Heart left ventricle (tissue), 16 donors: ENCODE measurements at regions not wholly inside any gene's neighbourhood (a gene's known extent, or its start where the extent isn't known, plus 50 kb on each side); places are given as distances from the start of the nearest gene placed in this dataset.

ENCODE experiments used
- ATAC-seq, 4 donors: fragments of 200-7000 bp; cut with Tn5 transposase; one replicate each; pipeline ENCODE4 v1.9.1; 2020 to 2022; ENCODE audit warnings: moderate library complexity in 4 of 4, mild to moderate bottlenecking in 3 of 4, moderate number of reproducible peaks in 1 of 4
- DNase-seq, 5 donors: peaks; one replicate each; pipeline ENCODE4 v3.0.0-alpha.2; 2020
- H3K27ac ChIP-seq, 12 donors: fragments of 200-600 bp; sonication (generic) in 4 of 12; one replicate each; pipeline versions ENCODE4 v1.5.0 to v1.8.0; 2016 to 2022; ENCODE audit warnings: mild to moderate bottlenecking in 2 of 12
- H3K27me3 ChIP-seq, 9 donors: fragments of 200-600 bp; sonication (generic) in 2 of 9; one replicate each; pipeline versions ENCODE4 v1.5.1 to v1.8.0; 2016 to 2022; ENCODE audit warnings: mild to moderate bottlenecking in 3 of 9
- H3K36me3 ChIP-seq, 9 donors: fragments of 200-600 bp; sonication (generic) in 2 of 9; one replicate each; pipeline versions ENCODE4 v1.5.0 to v1.8.0; 2018 to 2022; ENCODE audit warnings: mild to moderate bottlenecking in 2 of 9
- H3K4me1 ChIP-seq, 12 donors: fragments of 200-600 bp; sonication (generic) in 4 of 12; one replicate each; pipeline versions ENCODE4 v1.5.0 to v1.8.0; 2016 to 2022; ENCODE audit warnings: mild to moderate bottlenecking in 3 of 12
- H3K4me3 ChIP-seq, 12 donors: fragments of 200-600 bp; sonication (generic) in 4 of 12; one replicate each; pipeline versions ENCODE4 v1.5.0 to v1.8.0; 2017 to 2022; ENCODE audit warnings: mild to moderate bottlenecking in 9 of 12, moderate library complexity in 4 of 12
- H3K9me3 ChIP-seq, 12 donors: fragments of 200-600 bp; sonication (generic) in 4 of 12; one replicate each; pipeline versions ENCODE4 v1.5.0 to v1.8.0; 2016 to 2022; ENCODE audit warnings: mild to moderate bottlenecking in 1 of 12
- CTCF ChIP-seq, 12 donors: fragments of 200-600 bp; sonication (generic) in 4 of 12; IDR thresholded peaks; one replicate each; pipeline versions ENCODE4 v1.5.0 to v1.8.0; 2018 to 2022; ENCODE audit warnings: antibody characterized with exemption in 12 of 12, mild to moderate bottlenecking in 5 of 12
- POLR2A ChIP-seq, 2 donors: fragments of 450-650 bp; IDR thresholded peaks; one replicate each; pipeline ENCODE4 v1.6.1; 2017; ENCODE audit warnings: antibody characterized with exemption in 2 of 2, mild to moderate bottlenecking in 2 of 2, moderate library complexity in 2 of 2
- WGBS, 4 donors: extraction: QIAGEN DNeasy Blood & Tissue Kit in 2 of 4; methylation state at CpG; one replicate each; pipeline versions ENCODE4 v1.1.5 to v1.1.7; 2013 to 2018; 5-methylcytosine and 5-hydroxymethylcytosine counted together
- intact Hi-C, 10 donors: fragments of 100-400 bp; cut with DNase I; formaldehyde crosslinking; loops; one replicate each; pipeline versions ENCODE4 v1.11.1 to v1.14.2; 2022
- donor health status: ischemic (EF 13 %, LVEDD 7.1; RV severe dilation, severe dysfunction).
- donor health status: healthy with polysubstance abuse.
- donor health status: DM: no; HTN: yes; CAD: no.
- donor health status: DM: no; HTN: no; CAD: no.
- donor health status: ischemic (EF 25% LVEDD 6.9; RV normal size, moderate dysfunction).
- donor health status: ischemic (EF 25% LVEDD 5.7; RV mildly dilated, moderate dysfunction).
- donor health status: healthy.
- donor health status: DM: yes; HTN: yes; CAD: no.
- donor health status: ischemic (EF 35%, LVEDD 5.7; RV mildly dilated, moderate dysfunction).
- donor health status: nonischemic (EF 11% LVEDD 7.7; RV severe dilation, severe dysfunction).
- donor health status: DM: yes; HTN: yes; CAD: no.
- donor health status: PGD.
- donor health status: ischemic (EF 29% LVEDD 5.4; RV normal size, mild dysfunction).
- donor health status: nonischemic (EF 23%, LVEDD 6.1; RV moderate dilation, normal function).

- DNase-seq (no peak), ATAC-seq (no peak)
- H3K27ac ChIP-seq, result no peak overlapping the region
- no peaks in the 10 kb centered on the region for H3K9me3 ChIP-seq
- WGBS, 4 donors, result 89 to 98% (median 94%) methylated on average over 6 of the region's 6 CpGs
- H3K36me3 ChIP-seq, result no peaks in the 10 kb centered on the region
- peaks cover 0 to 7% (median 0%) of the 10 kb centered on the region in 12 donors for H3K4me1 ChIP-seq
- intact Hi-C loops, result no loop called here
- TF ChIP-seq POLR2A (IDR thresholded peaks at IDR 0.05) (no peak), CTCF (IDR thresholded peaks at IDR 0.05) (no peak)
- no peaks in the 10 kb centered on the region for H3K27me3 ChIP-seq
- H3K4me3 ChIP-seq, result no peak overlapping the region
Measured at GRCh38 chr18:46298511-46298910, 194.3 kb downstream of the HAUS1 start.

GRCh38 chr18:46299465-46300008 is 195.4 kb downstream of the HAUS1 start:
- ATAC-seq, result no peak
- 81 to 84% (median 83%) methylated on average over 7 of the region's 7 CpGs for WGBS, 4 donors
- DNase-seq, result no peak
- Histone ChIP-seq H3K36me3 (no peaks in the 10 kb centered on the region), H3K4me1 (no peaks in the 10 kb centered on the region), H3K27ac (no peak overlapping the region), H3K4me3 (no peak overlapping the region), H3K9me3 (peaks cover 0 to 2% (median 0%) of the 10 kb centered on the region in 12 donors), H3K27me3 (no peaks in the 10 kb centered on the region)
- intact Hi-C loops, result no loop called here
- no peak for TF ChIP-seq CTCF (IDR thresholded peaks at IDR 0.05)
- no peak for TF ChIP-seq POLR2A (IDR thresholded peaks at IDR 0.05)

GRCh38 chr18:46301081-46301480 is 196.9 kb downstream of the HAUS1 start:
- Histone ChIP-seq H3K9me3 (peaks cover 0 to 3% (median 0%) of the 10 kb centered on the region in 12 donors), H3K27ac (no peak overlapping the region), H3K4me1 (no peaks in the 10 kb centered on the region), H3K36me3 (no peaks in the 10 kb centered on the region), H3K27me3 (no peaks in the 10 kb centered on the region), H3K4me3 (no peak overlapping the region)
- WGBS, 4 donors, result 57 to 67% (median 62%) methylated on average over 6 of the region's 6 CpGs
- intact Hi-C loops, result no loop called here
- no peak for DNase-seq
- TF ChIP-seq POLR2A (IDR thresholded peaks at IDR 0.05) (no peak), CTCF (IDR thresholded peaks at IDR 0.05) (no peak)
- ATAC-seq, result peak in 1 of 4 donors; percentile 45

GRCh38 chr18:46301571-46301970 is 197.4 kb downstream of the HAUS1 start:
- Histone ChIP-seq H3K27me3 (no peaks in the 10 kb centered on the region), H3K9me3 (peaks cover 0 to 8% (median 0%) of the 10 kb centered on the region in 12 donors), H3K27ac (no peak overlapping the region), H3K4me1 (no peaks in the 10 kb centered on the region), H3K4me3 (no peak overlapping the region), H3K36me3 (no peaks in the 10 kb centered on the region)
- intact Hi-C loops, result no loop called here
- no peak for ATAC-seq
- DNase-seq, result no peak
- 80 to 88% (median 81%) methylated on average over 9 of the region's 9 CpGs for WGBS, 4 donors
- TF ChIP-seq POLR2A (IDR thresholded peaks at IDR 0.05), result no peak
- no peak for TF ChIP-seq CTCF (IDR thresholded peaks at IDR 0.05)
